Lower lobe of right lung (tissue), 2 donors: ENCODE measurements at regions not wholly inside any gene's neighbourhood (a gene's known extent, or its start where the extent isn't known, plus 50 kb on each side); places are given as distances from the start of the nearest gene placed in this dataset.

Experiments
- ATAC-seq, 2 donors: fragments of 200-7000 bp; cut with Tn5 transposase; one replicate each; pipeline ENCODE4 v1.9.1; 2020 to 2022; ENCODE audit warnings: mild to moderate bottlenecking in 2 of 2, moderate library complexity in 2 of 2
- DNase-seq: peaks from one replicate; pipeline ENCODE4 v3.0.0-alpha.2; 2020
- H3K27ac ChIP-seq: fragments of 200-600 bp; one replicate; pipeline ENCODE4 v1.8.0; 2022
- H3K27me3 ChIP-seq: fragments of 200-600 bp; one replicate; pipeline ENCODE4 v1.8.0; 2022; ENCODE audit warnings: low read depth
- H3K36me3 ChIP-seq: fragments of 200-600 bp; one replicate; pipeline ENCODE4 v1.8.0; 2022; ENCODE audit warnings: mild to moderate bottlenecking
- H3K4me1 ChIP-seq: fragments of 200-600 bp; one replicate; pipeline ENCODE4 v1.8.0; 2022
- H3K4me3 ChIP-seq: fragments of 200-600 bp; one replicate; pipeline ENCODE4 v1.8.0; 2022; ENCODE audit warnings: mild to moderate bottlenecking
- H3K9me3 ChIP-seq: fragments of 200-600 bp; one replicate; pipeline ENCODE4 v1.8.0; 2022
- intact Hi-C: fragments of 100-400 bp; cut with DNase I; formaldehyde crosslinking; loops from one replicate; pipeline ENCODE4 v1.11.0; 2022
- TF ChIP-seq, protein P1 (sequence below): fragments of 200-600 bp; IDR thresholded peaks from one replicate; pipeline ENCODE4 v1.8.0; 2022; ENCODE audit warnings: antibody characterized with exemption, mild to moderate bottlenecking
- donor health status: DM: no; HTN: yes; CAD: no; lungs with severe emphysema.

DNA sequence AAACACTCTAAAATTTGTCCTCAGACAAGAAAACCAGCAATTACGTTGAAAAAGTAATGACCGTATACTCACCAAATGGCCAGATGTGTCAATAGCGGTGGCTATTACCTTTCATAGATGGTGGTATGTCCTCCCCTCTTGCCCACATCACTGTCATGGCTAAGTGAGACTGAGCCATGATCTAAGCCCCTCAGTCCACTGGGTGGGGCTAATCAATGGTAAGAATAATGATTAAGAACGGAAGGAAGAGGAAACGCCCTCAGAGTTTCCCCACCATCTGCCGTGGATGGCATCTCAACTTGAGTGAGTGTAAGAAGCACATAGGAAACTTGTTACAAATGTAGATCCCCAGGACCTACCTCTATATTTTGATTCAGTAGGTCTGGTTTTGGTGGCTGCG lies 65.8 kb upstream of the EFEMP1 start:
- H3K27ac ChIP-seq = no peak overlapping the region
- intact Hi-C loops = no loop called here
- no peaks in the 10 kb centered on the region for H3K9me3 ChIP-seq
- no peak for DNase-seq
- no peaks in the 10 kb centered on the region for H3K4me1 ChIP-seq
- ATAC-seq = no peak
- H3K36me3 ChIP-seq = no peaks in the 10 kb centered on the region
- H3K27me3 ChIP-seq = no peaks in the 10 kb centered on the region
- TF ChIP-seq, protein P1, sequence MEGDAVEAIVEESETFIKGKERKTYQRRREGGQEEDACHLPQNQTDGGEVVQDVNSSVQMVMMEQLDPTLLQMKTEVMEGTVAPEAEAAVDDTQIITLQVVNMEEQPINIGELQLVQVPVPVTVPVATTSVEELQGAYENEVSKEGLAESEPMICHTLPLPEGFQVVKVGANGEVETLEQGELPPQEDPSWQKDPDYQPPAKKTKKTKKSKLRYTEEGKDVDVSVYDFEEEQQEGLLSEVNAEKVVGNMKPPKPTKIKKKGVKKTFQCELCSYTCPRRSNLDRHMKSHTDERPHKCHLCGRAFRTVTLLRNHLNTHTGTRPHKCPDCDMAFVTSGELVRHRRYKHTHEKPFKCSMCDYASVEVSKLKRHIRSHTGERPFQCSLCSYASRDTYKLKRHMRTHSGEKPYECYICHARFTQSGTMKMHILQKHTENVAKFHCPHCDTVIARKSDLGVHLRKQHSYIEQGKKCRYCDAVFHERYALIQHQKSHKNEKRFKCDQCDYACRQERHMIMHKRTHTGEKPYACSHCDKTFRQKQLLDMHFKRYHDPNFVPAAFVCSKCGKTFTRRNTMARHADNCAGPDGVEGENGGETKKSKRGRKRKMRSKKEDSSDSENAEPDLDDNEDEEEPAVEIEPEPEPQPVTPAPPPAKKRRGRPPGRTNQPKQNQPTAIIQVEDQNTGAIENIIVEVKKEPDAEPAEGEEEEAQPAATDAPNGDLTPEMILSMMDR = no peak
- H3K4me3 ChIP-seq = no peak overlapping the region

DNA sequence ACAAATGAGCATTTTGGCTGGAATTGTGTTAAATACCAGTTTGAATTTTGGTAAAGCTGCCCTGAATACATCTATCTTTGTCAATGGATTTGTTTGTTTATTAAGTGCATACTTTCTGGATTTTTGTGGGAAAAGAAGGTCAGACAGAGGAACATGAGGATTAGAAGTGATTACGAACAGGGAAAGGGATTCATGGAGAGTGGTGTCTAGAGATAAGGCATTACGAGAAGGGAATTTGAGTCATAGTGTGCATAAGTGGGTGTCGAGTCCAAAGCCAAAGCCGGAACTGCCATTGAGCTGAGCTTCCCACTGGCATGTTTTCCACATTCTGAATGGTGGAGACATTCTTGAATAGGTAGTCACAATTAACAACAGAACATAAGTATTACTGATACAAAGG lies 68.9 kb upstream of the EFEMP1 start:
- Histone ChIP-seq H3K4me1 (no peaks in the 10 kb centered on the region), H3K36me3 (no peaks in the 10 kb centered on the region), H3K27me3 (no peaks in the 10 kb centered on the region), H3K27ac (no peak overlapping the region), H3K4me3 (no peak overlapping the region), H3K9me3 (no peaks in the 10 kb centered on the region)
- ATAC-seq (peak; percentile 66 to 70), DNase-seq (no peak)
- TF ChIP-seq, protein P1 = no peak
- intact Hi-C loops = no loop called here

DNA sequence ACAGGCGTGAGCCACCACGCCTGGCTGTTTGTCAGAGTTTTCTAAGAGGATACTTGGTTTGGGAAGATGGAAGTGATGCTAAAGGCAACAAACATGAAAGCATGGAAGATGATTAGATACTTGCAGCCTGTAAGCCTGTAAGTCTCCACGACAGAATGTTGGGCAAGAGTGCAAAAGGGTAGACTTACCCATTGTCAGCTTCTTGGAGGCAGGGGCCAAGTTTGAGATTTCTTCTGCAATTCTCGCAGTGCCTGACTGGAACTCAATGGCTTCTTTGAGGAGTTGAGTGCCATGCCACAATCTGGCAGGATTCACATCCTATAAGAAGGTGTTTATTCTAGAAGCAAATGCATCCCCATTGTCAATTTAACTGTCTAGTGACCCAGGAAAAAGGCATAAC lies 70.1 kb upstream of the EFEMP1 start:
- no peak overlapping the region for H3K27ac ChIP-seq
- H3K4me3 ChIP-seq = no peak overlapping the region
- H3K9me3 ChIP-seq = no peaks in the 10 kb centered on the region
- no peak for DNase-seq
- intact Hi-C loops = no loop called here
- H3K27me3 ChIP-seq = no peaks in the 10 kb centered on the region
- H3K4me1 ChIP-seq = no peaks in the 10 kb centered on the region
- H3K36me3 ChIP-seq = no peaks in the 10 kb centered on the region
- ATAC-seq = no peak
- TF ChIP-seq, protein P1 = no peak

DNA sequence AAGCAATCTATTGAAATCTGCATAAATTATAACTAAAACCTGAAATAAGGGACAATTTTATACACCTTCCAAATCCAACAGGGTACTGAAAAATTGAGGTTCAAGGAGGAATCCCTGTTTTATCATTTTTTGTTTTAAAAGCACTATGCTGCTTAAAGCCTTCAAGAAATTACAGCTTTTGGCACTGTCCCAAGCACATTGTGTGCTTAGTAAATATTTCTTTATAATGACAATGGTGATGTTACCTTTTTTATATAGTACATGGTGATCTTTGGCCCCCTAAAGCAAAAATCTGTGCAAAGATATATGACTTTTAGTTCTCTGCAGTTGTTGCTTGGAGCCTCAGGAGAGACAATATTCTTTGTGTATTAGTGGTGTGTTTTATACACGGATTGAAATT lies 71.6 kb upstream of the EFEMP1 start:
- H3K27me3 ChIP-seq = no peaks in the 10 kb centered on the region
- H3K4me3 ChIP-seq = no peak overlapping the region
- TF ChIP-seq, protein P1 = no peak
- intact Hi-C loops = no loop called here
- ATAC-seq = no peak
- H3K27ac ChIP-seq = no peak overlapping the region
- no peak for DNase-seq
- no peaks in the 10 kb centered on the region for H3K9me3 ChIP-seq
- H3K4me1 ChIP-seq = no peaks in the 10 kb centered on the region
- no peaks in the 10 kb centered on the region for H3K36me3 ChIP-seq

DNA sequence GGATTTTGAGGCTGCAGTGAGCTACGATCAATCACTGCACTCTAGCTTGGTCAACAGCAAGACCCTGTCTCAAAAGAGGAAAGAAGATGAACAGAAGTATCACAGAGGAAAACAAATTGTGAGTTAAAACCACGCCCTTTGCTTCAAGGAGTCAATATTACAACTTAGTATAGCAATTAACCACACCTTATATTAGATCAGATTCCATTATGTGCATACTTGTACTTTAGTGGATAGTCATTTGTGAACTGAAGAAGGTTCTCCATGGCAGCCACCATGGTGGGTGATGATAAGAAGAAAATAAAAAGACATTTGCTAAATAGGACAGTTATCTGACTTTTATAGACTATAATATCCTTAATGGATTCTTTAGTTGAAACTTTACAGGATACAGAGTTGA lies 72.3 kb upstream of the EFEMP1 start:
- H3K4me1 ChIP-seq = no peaks in the 10 kb centered on the region
- DNase-seq (no peak), ATAC-seq (no peak)
- H3K27me3 ChIP-seq = no peaks in the 10 kb centered on the region
- intact Hi-C loops = no loop called here
- no peaks in the 10 kb centered on the region for H3K9me3 ChIP-seq
- H3K36me3 ChIP-seq = no peaks in the 10 kb centered on the region
- H3K4me3 ChIP-seq = no peak overlapping the region
- TF ChIP-seq, protein P1 = no peak
- H3K27ac ChIP-seq = no peak overlapping the region

DNA sequence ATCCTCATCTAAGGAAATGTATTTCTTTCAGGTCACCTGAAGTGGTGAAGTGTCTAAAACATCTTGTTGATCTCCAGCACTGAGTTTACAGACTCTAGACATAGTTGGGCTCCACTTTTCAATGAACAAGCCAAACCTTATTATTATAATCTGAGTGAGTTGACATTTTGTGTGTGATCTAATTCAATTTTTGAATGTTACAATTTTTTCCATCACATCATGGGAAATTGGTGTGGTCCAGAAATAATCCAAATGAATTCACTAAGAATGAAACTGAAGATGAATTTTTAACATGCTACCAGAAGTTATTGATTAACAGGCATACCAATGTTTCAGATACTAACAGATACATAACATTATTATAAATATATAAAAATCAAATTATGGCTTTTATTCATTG lies 75.6 kb upstream of the EFEMP1 start:
- DNase-seq (no peak), ATAC-seq (no peak)
- Histone ChIP-seq H3K4me3 (no peak overlapping the region), H3K27me3 (no peaks in the 10 kb centered on the region), H3K36me3 (no peaks in the 10 kb centered on the region), H3K4me1 (no peaks in the 10 kb centered on the region), H3K27ac (no peak overlapping the region), H3K9me3 (no peaks in the 10 kb centered on the region)
- TF ChIP-seq, protein P1 = no peak
- intact Hi-C loops = no loop called here
